ENCODE measurements at regions not wholly inside any gene's neighbourhood (a gene's known extent, or its start where the extent isn't known, plus 50 kb on each side); places are given as distances from the start of the nearest gene placed in this dataset.

- ATAC-seq (ENCODE audit: low read depth): no peak
- H3K27ac ChIP-seq (ENCODE audit: low read length in 2 of 2): no peak overlapping the region
- no peak overlapping the region for H2AFZ ChIP-seq (ENCODE audit: insufficient read depth, low read depth, low read length, poor library complexity, severe bottlenecking)
Observed at GRCh38 chr13:50643060-50643459, 200.4 kb downstream of the DLEU7 start.

More at GRCh38 chr13:50643060-50643459, 200.4 kb downstream of the DLEU7 start:
- no peak overlapping the region for H3K4me3 ChIP-seq (ENCODE audit: control extremely low read depth in 1 of 5, extremely low read depth in 1 of 5, insufficient read depth in 1 of 5, low read depth in 2 of 5, low read length in 4 of 5)
- TF ChIP-seq EZH2 (IDR thresholded peaks at IDR 0.05; ENCODE audit: borderline replicate concordance, insufficient read depth, low read depth, low read length, poor library complexity, severe bottlenecking) (no peak), CTCF (IDR thresholded peaks at IDR 0.05) (no peak)
- no peaks in the 10 kb centered on the region for H3K27me3 Mint-ChIP-seq
- ChIA-PET POLR2A (no interaction called here), CTCF (no interaction called here)
- peaks cover 2% of the 10 kb centered on the region for H3K4me1 Mint-ChIP-seq
- H3K9me3 ChIP-seq (ENCODE audit: control extremely low read depth in 1 of 3, control insufficient read depth in 2 of 3, insufficient read depth in 1 of 3, low read length in 2 of 3): peaks cover 0 to 3% (median 0%) of the 10 kb centered on the region in 3 donors
- no peaks in the 10 kb centered on the region for H4K20me1 ChIP-seq (ENCODE audit: control insufficient read depth, insufficient read depth, low read length, poor library complexity, severe bottlenecking)
- no peaks in the 10 kb centered on the region for H3K4me1 ChIP-seq (ENCODE audit: control insufficient read depth in 2 of 2, insufficient read depth in 2 of 2, low read length in 2 of 2)
- whole genome bisulfite sequencing (ENCODE audit: insufficient coverage): 75% methylated on average over 4 of the region's 5 CpGs
- no peaks in the 10 kb centered on the region for H3K9me3 Mint-ChIP-seq (ENCODE audit: insufficient read depth)
- no peaks in the 10 kb centered on the region for H3K79me2 ChIP-seq (ENCODE audit: control insufficient read depth, insufficient read depth, low read length)
- H3K36me3 ChIP-seq (replicated peaks in 1 of 2; ENCODE audit: control extremely low read depth in 1 of 2, control insufficient read depth in 1 of 2, extremely low read depth in 1 of 2, insufficient read depth in 2 of 2, low read length in 1 of 2): no peaks in the 10 kb centered on the region
- intact Hi-C loops (cut with micrococcal nuclease): no loop called here
- H3K4me3 Mint-ChIP-seq: no peak overlapping the region
- H3K9ac ChIP-seq (ENCODE audit: low read length): no peak overlapping the region
- no peaks in the 10 kb centered on the region for H3K27me3 ChIP-seq (replicated peaks in 1 of 4; ENCODE audit: control extremely low read depth in 1 of 4, control insufficient read depth in 3 of 4, insufficient read depth in 4 of 4, low read length in 3 of 4)
- H3K27ac Mint-ChIP-seq: no peak overlapping the region
- no peak for DNase-seq
- no peak overlapping the region for H3K4me2 ChIP-seq (replicated peaks; ENCODE audit: low read depth, low read length, poor library complexity, severe bottlenecking)
